DMS79 (cell line): ENCODE measurements at regions not wholly inside any gene's neighbourhood (a gene's known extent, or its start where the extent isn't known, plus 50 kb on each side); places are given as distances from the start of the nearest gene placed in this dataset.

ENCODE experiments used
- DNase-seq: peaks from one replicate; lab custom pipeline; 2025; lab: John Stamatoyannopoulos, UW

DNA sequence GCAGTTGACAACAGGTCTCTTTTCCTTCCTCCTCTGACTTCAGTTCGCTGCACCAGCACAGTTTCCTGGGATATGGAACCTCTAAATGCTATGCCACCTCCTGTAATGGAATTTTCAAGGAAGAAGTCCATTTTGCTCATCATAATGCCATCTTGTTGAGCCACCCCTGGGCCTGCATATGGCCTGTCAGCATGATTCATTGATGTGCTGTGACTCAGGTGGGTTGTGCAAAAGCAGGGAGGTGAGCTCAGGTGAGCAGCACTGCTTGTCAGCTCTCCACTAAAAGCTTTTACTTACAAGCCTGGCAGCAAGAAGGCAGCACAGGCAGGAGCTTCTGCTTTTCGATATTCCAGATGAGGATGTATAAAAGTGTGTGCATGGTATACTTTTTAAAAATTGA, 247.1 kb upstream of the LMCD1 start:
- no peak for DNase-seq

DNA sequence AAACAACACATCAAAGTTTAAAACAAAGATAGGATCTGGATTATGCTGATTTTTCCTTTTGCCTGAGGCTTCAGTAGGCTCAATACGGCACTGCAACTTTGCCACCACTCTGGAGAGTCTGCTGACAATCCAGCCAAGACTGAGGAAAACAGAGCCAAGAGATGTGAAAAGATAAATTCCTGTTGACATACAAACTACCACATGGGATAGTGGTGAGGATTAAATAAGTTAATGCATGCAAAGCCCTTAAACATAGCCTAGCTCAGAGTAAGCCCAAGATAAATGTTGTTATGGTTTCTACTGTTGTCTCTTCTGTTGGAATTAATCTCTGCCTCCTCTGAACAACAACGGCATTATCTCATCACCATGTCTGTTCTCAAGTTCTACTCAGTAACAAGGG, 245.9 kb upstream of the LMCD1 start:
- no peak for DNase-seq

DNA sequence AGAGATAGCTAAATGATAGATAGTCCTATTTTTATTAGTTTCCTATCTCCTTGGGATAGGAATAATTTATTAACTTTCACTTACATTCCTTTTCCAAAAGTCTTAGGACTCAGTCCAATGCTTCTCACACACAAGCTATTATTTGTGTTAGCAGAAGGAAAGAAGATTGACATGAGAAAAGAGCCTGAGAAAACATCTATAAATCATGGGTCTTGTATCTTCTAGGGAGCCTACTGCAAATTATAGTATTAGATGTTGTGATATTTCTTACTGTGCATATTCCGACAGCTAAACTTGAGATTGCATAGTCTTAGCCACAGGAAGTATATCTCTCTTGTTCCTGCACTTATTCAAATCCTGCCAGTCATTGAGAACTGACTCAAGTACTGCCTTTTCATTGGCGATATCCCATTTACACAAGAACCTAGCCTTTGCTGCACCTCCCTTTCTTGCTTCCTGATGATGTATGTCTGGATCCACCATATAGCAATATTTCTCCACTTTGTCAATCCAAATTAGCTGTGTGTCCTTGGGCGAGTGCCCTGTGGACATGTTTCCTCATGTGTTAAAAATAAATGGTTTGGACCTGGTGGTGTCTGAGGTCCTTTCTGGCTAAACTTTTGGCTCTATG, 245.1 kb upstream of the LMCD1 start:
- no peak for DNase-seq

DNA sequence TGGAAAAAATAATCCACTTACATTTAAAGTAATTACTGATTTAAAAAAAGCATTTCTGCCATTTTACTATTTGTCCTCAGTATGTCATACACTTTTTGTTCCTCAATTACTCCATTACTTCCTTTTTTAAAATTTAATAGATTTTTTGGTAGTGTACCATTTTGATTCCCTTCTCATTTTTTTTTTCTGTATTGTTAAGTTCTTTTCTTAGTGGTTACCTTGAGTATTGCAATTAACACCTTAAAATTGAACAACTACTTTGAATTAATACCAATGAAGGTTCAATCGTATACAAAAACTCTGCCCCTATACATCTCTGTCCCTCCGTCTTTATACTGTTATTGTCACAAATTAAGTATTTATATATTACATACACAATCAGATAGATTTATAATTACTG, 240.6 kb upstream of the LMCD1 start:
- DNase-seq: no peak

DNA sequence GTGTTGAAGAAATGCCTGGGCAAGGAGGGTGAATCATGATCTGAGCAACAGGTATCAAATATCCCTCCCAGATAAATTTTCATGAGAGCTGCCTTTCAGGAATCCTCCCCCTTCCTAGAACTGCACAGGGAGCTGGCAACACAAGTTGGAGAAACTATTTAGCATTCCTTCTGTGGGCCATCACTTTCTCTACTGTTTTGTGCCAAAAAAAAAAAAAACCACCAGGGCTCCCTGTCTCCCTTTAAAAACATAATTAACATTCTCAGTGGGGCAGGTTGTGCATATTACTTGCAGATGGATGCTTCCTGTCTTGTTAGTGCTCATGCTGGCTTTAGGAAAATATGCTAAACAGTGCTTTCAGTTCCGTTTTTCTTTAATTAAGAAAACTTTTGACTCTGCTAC, 234.9 kb upstream of the LMCD1 start:
- no peak for DNase-seq

DNA sequence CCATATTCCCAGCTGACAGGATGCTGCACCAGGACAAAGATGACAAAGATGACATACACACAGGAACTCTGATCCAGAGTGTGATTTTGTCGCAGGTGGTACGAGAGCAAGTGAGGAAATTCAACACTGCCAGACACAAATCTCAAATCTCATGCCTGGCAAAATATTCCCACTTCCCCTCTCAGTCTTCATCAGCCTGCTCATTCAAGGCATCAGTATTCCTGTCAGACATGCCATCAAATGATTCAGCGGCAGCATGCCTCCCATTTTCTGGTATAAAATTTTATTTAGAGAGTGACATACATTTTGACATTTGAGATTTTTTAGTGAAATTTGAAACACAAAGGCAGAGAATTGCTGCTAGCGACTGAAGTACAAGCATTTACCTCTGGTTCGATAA, 228.1 kb upstream of the LMCD1 start:
- no peak for DNase-seq

DNA sequence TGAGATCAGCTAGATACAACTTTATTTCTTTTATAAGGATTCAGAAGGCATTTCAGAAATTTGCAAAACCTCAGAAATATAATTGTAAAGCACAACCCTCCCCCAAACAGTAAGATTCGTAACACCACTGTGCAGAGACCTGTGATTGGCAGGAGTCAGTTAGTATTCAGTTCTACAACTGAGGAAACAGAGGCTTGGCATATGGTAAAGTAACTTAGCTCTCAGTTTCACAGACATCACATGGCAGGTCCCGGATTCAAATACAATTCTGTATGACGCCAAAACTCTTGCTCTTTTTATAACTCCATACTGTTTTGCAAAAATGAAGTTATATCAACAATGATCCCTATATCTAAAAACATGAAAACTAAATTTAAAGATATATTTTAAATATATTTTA, 225.6 kb upstream of the LMCD1 start:
- no peak for DNase-seq

DNA sequence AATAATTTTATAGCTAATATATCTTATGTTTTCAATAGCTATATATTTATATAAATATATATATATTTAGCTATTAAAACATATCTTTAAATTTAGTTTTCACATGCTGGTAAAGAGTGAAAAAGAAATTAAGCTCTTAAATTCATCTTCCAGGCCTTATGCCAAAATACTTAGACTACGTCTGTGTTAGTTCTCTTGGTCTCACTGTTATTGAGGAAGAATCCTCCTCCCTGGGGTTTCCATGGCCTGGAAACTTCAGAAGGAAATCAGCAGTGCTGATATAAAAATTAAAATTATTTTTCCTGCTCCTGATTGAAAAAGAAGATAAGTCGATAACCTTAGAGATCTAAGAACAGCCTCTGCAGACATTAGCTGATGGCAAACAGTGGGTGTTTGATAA, 225.1 kb upstream of the LMCD1 start:
- no peak for DNase-seq

DNA sequence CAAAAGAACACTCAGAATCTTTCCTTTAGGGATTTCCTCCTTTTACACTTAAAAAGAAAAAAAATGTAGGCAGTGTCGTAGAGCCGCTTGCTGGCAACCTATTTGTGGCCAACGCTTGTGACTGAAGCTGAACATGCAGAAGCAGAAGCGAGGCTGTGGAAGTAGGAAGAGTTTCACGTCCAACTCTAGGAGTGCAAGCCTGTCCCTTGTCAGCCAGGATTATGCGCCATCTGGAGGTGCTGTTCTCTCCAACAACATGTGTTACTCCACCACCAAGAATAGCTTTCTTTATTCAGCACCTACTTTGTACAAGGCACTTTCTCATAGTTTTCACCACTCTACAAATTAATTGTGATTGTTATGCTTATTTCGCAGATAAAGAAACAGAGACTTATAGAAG, 223.2 kb upstream of the LMCD1 start:
- no peak for DNase-seq

DNA sequence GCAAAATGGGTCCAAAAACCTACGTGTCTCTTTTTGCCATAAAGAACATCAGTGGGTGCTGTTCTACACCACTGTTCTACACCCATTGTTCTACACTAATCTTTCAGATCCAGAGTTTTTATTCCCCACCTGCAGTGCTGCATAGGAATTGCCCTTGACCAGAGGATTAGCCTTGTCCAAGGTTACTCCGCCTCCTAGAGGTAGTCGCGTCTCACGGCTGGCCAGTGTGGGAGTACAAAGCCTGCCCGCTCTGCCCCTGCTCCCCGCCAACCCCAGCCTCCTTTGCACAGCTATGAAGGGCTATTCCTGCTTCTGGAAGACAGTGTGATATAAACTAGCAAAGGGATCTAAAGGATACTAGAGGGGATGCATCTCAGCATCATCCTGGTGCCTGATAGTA, 222.1 kb upstream of the LMCD1 start:
- no peak for DNase-seq

DNA sequence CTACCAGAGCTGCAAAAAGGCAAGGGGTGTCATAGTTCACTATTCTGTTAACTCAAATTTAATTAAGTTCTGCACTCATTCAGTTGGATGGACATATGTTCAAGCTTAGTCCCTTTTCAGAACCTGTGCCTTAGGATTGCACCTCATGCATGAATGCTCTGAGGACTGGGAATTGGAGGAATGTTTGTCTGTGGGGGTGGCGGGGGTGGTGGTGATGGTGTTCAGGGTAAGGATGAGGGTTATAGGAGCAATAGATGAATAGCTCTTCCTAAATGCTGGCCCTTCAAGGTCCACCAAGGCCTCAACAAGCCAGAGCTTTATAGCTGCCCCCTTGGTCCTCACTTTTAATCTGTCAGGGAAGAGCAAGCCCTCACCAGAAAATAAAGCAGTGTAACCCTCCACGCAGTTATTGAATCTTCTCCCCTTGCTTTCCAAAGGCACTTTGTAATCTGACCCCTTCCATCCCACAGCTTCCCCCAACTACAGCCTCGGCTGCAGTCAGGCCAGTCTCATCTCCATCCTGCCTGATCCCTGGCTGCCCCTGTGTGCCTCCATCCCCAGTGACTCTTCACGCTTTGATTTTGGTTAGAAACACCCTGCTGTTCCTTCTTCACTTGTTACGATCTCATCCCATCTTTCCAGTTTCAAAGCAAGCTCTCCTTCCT, 221.6 kb upstream of the LMCD1 start:
- no peak for DNase-seq

DNA sequence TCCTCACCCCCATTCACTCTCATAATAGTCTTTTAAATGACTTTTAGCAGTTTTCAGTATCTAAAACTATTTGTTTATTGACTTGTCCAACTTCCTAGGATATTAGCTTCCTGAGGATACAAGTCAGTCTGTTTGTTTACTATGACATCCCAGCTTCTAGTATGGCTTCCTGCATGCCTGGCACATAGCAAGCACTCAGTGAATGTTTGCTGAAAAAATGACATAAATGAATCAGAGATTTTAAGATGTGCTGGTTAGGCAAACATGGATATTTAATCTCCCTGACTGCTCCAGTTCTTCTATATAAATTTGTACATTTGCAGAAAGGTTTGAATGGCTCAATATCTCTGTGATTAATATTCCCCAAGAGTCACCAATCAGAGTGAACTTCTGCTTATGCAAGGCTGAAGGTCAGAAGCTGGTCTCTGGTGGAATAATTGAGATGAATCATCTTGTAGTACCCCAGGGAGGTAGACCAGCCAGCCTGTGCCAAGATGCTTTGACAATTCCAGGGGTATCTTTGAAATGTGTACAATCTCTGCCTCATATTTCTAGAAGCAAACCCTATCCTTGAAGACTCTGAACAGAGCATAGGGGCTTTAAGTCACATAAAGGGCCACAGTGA, 219.0 kb upstream of the LMCD1 start:
- no peak for DNase-seq

DNA sequence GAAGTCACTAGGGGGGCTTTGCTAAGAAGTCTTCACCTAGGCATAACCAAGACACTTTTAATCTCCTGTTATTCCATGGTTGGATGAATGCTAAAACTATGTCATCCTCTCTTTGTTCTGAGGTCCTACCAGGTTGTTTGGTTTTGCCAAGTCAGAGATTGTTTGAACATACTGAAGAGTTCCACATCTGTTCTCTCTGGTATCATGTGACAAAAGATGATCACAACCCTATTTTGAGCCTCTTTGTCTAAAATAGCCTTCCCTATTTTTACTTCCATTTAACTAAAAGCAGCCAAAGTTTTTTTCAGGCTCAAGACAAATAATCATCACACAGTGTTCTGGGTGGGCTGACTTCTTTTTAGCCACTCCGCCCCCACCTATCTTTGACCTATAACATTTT, 218.4 kb upstream of the LMCD1 start:
- DNase-seq: no peak

DNA sequence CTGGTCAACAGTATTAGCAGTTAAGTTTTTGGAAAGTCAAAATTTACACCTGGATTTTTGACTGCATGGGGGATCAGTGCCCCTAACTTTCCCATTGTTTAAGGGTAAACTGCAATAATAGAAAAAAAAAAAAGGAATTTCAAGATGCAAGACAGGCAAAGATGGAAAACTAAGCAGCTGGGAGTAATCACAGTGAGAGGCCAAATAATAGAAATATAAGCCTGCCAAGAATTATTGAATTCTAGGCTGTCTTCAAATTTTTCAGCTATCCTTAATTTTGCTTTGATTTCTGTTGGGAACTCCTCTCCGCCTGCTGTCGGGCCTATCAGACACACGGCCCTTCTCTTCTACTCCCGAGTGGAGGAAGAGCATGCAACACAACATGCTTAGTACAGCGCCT, 215.5 kb upstream of the LMCD1 start:
- DNase-seq: no peak

DNA sequence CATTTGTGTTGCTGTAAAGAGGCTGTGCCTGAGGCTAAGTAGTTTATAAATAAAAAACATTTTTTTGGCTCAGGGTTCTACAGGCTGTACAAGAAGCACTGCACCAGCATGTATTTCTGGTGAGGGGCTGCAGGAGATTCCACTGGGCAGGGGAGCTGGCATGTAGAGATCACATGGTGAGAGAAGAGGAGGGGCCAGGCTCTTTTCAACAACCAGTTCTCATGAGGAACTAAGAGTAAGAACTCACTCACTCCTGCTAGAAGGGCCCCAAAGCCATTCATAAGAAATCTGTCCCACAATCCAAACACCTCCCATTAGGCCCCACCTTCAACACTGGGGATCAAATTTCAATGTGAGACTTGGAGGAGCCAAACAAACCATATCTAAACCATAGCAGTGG, 214.9 kb upstream of the LMCD1 start:
- DNase-seq: no peak

DNA sequence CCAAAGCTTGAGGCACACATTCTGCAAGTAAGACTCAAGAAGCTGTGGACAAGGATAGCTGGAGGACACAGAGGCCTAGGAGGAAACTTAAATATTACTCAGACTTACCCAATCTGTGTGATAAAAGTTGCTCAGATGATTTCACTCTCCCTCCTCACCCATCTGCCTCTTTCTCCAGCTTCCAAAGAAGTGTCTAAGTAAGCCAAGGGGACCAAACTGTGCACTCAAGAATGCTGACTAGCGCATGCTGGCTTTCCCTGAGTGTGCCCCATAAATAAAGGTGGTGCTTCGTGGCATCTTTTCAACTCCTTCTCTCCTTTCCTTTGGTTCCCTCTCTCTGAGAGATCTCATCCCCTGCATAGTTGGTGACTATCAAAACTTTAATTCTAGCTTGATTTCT, 211.0 kb upstream of the LMCD1 start:
- DNase-seq: no peak

DNA sequence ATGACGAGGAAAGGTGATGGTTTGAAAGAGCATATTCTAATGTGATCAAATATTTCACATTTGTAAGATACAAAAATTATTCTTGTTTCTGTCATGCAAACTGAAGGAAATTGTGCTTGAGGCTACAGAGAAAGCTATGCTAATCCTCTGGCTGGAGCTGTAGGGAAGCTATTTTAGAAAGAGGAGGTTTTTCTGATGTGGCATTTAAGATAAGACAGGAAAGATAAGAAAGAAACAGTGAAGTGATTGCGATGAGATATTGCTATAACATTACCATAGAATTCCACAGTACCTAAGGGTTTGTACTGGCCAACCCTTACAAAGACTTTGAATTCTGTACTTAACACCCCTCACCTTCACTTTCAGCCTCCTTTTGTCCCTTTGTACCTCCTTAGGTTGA, 205.2 kb upstream of the LMCD1 start:
- no peak for DNase-seq

DNA sequence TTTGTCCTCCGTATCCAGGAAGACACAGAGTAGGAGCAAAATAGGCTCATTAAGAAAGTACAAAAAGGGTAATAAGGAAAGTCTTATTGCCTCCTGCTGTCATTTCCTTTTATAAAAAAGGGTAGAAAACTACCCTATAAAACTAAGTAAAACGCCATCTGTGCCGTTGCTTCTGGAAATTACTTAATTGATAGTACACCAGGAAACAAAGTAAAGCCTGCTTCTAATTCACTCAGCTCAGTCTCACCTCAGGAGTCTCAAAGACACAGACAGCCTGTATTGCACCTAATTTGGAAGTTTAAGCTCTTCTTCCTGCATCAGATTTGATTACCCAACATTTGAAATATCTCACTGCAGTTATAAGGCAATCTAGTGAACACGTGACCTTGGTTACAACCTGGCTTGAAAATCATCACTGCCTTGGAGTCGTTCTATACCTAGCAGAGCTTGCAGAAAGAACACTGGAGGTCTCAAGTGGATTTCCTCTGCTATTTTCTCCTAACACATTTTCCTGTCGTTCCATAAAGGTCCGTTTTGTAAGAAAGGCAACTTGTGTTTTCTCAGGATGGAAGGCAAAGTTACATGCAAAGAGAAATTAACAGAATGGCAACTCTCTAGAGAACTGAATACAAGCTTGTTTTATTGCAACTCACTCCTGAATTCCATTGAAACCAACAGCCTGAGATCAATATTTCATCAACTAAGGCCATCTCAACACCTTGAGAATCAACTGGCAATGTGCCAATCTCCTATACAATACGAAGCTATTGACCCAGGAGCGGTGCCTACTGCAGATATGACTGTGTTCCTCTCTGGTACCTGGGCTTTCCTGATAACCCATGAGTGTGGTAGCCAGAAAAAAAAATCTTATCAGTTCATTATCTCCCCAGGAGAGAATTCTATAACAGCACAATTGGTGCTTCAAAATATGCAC, 203.3 kb upstream of the LMCD1 start:
- no peak for DNase-seq

DNA sequence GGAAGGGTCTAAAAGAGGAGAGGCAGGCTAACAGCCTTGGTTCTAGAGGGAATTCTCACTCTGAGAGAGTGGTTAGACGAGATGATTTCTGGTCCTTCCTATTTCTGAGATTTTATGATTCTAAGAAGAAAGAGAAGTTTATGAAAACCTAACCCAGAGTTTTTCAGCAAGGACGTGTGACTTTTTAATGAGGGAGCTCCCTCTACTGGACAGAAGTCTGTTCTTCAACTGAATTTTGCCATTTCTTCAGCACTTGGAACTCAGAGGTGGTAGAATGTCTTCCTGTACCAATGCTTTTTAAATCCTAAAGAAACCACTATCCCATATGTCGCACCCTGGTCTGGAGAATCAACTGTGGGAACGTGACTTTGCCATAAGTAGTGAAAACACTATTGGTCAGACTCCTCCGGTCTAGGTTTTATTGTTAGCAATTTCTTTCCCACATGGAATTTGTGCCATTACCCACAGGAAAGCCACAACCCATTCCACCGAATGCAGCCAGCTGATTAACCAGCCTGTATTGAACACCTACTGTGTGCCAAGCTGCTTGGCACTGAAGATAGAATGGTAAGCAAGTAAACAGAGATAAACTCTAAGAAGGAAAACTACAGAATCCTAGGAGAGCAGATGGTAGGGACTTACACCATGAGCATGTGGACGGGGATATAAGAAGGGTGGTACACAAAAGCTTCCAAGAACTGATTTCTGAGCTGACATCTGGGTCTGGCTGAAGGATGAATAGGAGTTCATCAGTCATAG, 199.5 kb upstream of the LMCD1 start:
- no peak for DNase-seq

DNA sequence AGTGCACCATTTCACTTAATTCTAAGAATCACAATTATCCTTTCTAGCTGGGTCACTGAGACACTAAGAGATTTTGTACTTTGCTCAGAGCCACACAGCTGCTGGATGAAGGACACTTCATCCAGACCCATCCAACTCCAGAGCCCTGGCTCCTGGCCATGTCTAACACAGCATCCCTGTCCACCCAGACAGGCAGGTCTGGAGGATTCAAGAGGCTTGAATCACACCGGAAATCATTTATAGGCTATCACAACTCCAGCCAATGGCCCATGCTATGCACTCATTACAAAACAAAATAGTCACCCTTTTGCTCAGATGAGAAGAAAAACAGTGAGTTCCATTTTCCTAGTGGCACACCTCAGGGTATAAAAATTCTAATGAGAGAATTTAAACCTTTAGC, 198.2 kb upstream of the LMCD1 start:
- no peak for DNase-seq

DNA sequence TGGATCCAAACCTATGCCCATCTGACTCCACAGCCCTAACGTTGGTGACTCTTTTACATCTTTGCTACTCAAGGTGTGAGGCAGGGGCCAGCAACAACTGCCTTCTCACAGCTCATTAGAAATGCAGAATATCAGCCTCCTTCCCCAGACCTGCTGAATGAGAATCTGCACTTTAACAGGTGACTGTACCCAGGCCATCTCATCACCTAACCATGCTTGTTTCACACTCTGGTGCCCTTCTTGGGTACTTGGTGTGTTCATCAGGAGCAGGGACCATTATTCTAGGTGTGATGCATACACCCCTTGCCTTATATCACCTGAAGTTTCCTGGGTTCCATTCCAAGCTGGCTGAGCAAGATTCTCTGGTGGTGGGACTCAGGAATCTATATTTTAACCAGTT, 196.3 kb upstream of the LMCD1 start:
- DNase-seq: no peak

DNA sequence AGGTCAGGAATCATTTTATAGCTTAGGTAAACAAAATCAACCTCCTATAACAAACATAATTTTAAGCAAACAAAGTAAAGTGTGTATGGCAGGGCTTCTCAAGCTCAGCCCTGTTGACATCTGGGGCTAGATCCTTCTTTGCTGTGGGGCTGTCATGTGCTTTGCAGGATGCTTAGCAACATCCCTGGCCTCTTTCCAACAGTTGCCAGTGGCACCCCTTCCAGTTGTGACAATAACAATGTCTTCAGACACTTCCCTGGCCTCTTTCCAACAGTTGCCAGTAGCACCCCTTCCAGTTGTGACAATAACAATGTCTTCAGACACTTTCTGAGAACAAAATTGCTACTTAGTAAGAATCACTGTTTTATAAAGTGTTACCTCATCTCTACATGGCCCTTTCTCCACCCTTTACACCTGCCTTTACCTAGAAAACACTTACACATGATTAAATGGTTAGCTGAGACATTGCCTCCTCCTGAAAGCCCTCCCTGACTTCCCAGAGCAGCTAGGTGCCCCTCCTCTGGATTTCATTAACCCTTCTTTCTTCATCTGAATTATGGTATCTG, 194.0 kb upstream of the LMCD1 start:
- DNase-seq: no peak
